Hepatocyte (in vitro differentiated cells): ENCODE measurements at regions not wholly inside any gene's neighbourhood (a gene's known extent, or its start where the extent isn't known, plus 50 kb on each side); places are given as distances from the start of the nearest gene placed in this dataset.

ENCODE experiments used
- EZH2 ChIP-seq: fragments of 200-600 bp; sonication (generic); IDR thresholded peaks from 2 replicates; pipeline ENCODE4 v1.6.1; 2016; ENCODE audit warnings: antibody characterized with exemption, mild to moderate bottlenecking, borderline replicate concordance
- EZH2phosphoT487 ChIP-seq: fragments of 200-600 bp; sonication (generic); IDR thresholded peaks from one replicate; pipeline ENCODE4 v1.6.1; 2018; ENCODE audit warnings: antibody characterized with exemption, mild to moderate bottlenecking, low read depth, moderate library complexity; ENCODE audit not compliant: unreplicated experiment, severe bottlenecking
- TF ChIP-seq, protein P1 (sequence below): fragments of 200-600 bp; sonication (generic); IDR thresholded peaks from 2 replicates; pipeline ENCODE4 v1.5.1; 2016; ENCODE audit warnings: antibody characterized with exemption, mild to moderate bottlenecking; ENCODE audit not compliant: poor library complexity

DNA sequence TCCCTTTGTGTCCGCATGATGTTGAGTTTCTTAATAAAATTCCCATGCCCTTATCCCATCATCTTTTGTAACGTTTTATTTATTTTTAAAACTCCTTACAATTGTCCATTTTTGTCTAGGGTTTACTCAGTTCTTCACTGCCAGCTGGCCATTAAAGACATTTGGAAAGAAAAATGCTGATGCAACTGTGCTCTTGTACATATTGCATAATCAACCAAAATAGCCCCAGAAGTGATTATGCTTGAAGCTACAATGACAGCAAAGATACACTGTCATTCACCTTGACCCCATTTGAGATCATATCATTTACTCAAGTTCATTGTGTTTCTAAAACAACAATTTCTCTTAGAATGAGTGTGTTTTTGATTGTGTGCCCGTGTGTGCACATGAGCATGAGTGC lies 1074.6 kb upstream of the RBFOX1 start:
- TF ChIP-seq EZH2phosphoT487 (no peak), EZH2 (no peak)
- TF ChIP-seq, protein P1, sequence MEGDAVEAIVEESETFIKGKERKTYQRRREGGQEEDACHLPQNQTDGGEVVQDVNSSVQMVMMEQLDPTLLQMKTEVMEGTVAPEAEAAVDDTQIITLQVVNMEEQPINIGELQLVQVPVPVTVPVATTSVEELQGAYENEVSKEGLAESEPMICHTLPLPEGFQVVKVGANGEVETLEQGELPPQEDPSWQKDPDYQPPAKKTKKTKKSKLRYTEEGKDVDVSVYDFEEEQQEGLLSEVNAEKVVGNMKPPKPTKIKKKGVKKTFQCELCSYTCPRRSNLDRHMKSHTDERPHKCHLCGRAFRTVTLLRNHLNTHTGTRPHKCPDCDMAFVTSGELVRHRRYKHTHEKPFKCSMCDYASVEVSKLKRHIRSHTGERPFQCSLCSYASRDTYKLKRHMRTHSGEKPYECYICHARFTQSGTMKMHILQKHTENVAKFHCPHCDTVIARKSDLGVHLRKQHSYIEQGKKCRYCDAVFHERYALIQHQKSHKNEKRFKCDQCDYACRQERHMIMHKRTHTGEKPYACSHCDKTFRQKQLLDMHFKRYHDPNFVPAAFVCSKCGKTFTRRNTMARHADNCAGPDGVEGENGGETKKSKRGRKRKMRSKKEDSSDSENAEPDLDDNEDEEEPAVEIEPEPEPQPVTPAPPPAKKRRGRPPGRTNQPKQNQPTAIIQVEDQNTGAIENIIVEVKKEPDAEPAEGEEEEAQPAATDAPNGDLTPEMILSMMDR, result no peak
